ENCODE measurements at regions not wholly inside any gene's neighbourhood (a gene's known extent, or its start where the extent isn't known, plus 50 kb on each side); places are given as distances from the start of the nearest gene placed in this dataset.
"Not testable (repeated sequence)": the region's sequence is repeated elsewhere in the genome, so short reads cannot be mapped to it uniquely, and the experiment has no call there.

- not testable (repeated sequence) for DNase-seq (ENCODE audit: low read depth)
Measured at GRCh38 chr7:81042646-81043045, 123.8 kb upstream of the SEMA3C start.

- no peak for DNase-seq (ENCODE audit: low read depth)
Measured at GRCh38 chr7:81040496-81040895, 121.6 kb upstream of the SEMA3C start.

GRCh38 chr7:81036871-81037270, 118.0 kb upstream of the SEMA3C start:
- DNase-seq (ENCODE audit: low read depth) = no peak

- no peak for DNase-seq (ENCODE audit: low read depth)
Measured at GRCh38 chr7:81036057-81036456, 117.2 kb upstream of the SEMA3C start.

GRCh38 chr7:81031996-81032395, 113.1 kb upstream of the SEMA3C start:
- no peak for DNase-seq (ENCODE audit: low read depth)

GRCh38 chr7:81031243-81031642, 112.4 kb upstream of the SEMA3C start:
- no peak for DNase-seq (ENCODE audit: low read depth)

DNA sequence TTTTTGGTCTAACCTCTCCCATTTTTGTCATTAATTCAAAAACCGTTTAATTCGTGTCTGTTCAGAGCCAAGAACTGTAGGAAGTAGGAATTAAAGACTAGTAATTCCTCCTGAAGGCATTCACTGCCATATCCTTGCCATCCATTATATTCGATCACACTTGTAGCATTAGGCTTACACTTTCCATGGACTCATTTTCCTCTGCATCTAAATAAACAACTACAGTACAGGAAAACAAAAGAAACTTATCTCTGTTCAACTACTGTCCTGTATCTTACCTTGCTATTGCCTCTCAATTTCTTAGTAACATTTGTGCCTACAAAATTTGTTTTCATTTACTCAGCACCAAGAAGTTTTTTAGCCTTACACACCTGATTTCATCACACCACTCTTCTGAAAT, 111.6 kb upstream of the SEMA3C start:
- DNase-seq (ENCODE audit: low read depth) = no peak

GRCh38 chr7:81029511-81029910, 110.7 kb upstream of the SEMA3C start:
- DNase-seq (ENCODE audit: low read depth) = no peak

DNA sequence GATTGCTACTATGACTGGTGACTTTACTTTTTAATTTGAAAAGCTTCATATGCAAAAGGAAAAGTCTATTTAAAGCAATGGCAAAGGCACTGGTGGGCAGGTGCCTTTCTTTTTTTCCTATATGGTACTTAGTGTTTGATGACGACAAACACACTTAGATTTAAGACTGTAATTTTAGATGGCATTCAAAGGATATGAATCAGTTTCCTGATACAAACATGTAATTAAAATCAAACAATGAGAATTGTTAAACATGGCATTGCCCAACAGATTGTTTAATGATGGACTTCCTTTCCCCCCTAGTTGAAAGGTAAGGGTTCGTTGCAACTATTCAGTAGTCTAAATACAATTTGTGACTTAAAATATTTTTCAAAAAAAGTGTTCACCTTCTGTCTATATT, 106.5 kb upstream of the SEMA3C start:
- DNase-seq (ENCODE audit: low read depth) = no peak

- DNase-seq (ENCODE audit: low read depth) = no peak
Measured at GRCh38 chr7:81014908-81015307, 96.1 kb upstream of the SEMA3C start.

DNA sequence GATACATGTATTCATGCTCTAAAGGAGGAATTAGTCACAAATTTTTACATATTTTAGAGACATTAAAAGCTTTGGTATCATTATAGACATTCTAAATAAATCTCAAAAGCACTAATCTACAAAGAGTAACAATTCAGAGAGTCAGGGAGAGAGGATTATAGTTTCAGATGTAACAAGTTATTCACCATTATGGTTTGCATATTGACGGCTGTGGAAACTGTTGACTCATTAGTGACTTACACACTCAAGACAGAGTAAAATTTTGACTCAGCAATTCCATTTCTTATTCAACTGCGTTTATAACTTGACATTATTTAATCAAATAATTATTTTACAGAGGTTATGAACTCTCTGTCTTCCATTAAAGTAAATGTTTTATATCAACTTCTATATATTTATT, 95.4 kb upstream of the SEMA3C start:
- no peak for DNase-seq (ENCODE audit: low read depth)

- DNase-seq (ENCODE audit: low read depth) = peak; percentile 61
Measured at GRCh38 chr7:81013083-81013817, 94.4 kb upstream of the SEMA3C start.

- DNase-seq (ENCODE audit: low read depth) = no peak
Measured at GRCh38 chr7:81008901-81009300, 90.0 kb upstream of the SEMA3C start.

GRCh38 chr7:81007051-81007450, 88.2 kb upstream of the SEMA3C start:
- no peak for DNase-seq (ENCODE audit: low read depth)

DNA sequence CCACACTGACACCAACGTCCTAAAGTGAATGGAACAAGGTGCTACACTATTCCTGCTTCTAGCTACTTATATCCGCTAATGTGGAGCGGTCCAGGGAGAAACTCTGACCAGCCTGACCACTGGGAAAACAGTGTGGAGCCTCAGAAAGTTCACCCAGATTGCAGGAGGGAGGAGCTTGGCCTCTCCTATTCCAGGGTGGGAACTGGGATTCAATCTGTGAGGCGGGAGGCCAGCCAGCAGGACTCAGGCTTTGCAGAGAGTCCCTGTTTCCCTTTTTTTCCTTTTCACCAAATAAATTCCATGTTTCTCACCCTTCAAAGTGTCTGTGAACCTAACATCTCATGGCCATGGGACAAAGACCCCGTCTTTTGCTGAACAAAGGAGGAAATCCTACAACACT, 86.4 kb upstream of the SEMA3C start:
- no peak for DNase-seq (ENCODE audit: low read depth)

GRCh38 chr7:81004098-81004497, 85.2 kb upstream of the SEMA3C start:
- peak; percentile 10 for DNase-seq (ENCODE audit: low read depth)

- no peak for DNase-seq (ENCODE audit: low read depth)
Measured at GRCh38 chr7:81003326-81003725, 84.5 kb upstream of the SEMA3C start.

GRCh38 chr7:81002421-81002820, 83.6 kb upstream of the SEMA3C start:
- no peak for DNase-seq (ENCODE audit: low read depth)

- no peak for DNase-seq (ENCODE audit: low read depth)
Measured at GRCh38 chr7:80999771-81000170, 80.9 kb upstream of the SEMA3C start.

DNA sequence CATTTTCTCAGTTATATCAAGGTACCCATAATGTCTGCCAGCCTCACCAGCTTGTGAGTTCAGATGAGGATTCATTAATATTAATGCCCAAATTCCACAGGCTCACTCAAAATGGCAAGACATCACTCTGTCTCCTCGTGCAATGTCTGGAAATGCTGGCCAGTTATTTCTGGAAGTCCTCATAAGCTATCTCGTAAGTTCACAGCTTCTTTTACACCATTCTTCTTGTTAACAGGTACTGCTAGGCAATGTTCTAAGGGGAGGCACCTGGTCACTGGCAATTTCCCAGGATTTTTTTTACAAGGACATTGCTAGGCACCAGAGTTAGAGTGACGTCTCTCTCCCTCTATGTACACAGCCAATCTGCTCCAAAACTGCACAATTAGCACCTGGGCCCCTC, 80.2 kb upstream of the SEMA3C start:
- DNase-seq (ENCODE audit: low read depth) = no peak

- DNase-seq (ENCODE audit: low read depth) = no peak
Measured at GRCh38 chr7:80997841-80998240, 79.0 kb upstream of the SEMA3C start.

- DNase-seq (ENCODE audit: low read depth) = not testable (repeated sequence)
Measured at GRCh38 chr7:80996236-80996635, 77.4 kb upstream of the SEMA3C start.

DNA sequence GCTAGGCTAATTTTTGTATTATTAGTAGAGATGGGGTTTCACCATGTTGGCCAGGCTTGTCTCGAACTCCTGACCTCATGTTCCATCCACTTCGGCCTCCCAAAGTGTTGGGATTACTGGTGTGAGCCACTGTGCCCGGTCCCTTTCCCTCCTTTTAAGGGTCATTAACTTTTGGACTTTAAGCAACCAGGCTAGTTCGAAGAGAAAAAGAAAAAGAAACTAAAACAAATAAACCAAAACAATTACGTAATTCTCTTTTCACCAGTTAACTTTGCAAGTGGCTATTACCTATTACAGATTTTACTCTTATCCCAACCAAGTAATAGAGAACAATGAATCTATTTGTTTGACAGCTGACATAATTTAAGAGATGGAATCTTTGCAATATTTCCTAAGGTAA, 72.8 kb upstream of the SEMA3C start:
- no peak for DNase-seq (ENCODE audit: low read depth)

DNA sequence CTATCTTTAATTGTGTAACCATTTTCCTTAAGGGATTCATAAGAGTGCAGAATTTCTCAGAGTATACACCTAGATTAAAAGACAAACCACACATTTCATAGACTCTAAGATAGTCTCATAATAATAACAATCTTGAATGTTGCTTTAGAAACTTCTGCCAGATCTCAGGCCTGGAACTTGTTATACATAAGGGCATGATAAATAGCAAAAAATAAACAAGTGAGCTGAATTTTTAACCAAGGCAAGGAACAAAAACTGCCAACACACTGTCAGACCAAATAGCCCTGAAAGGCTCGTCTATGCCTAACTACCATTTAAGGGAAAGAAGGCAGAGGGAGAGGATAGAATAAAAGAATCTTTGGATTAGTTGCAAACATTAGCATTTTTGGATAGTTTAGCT, 65.8 kb upstream of the SEMA3C start:
- DNase-seq (ENCODE audit: low read depth) = no peak

- DNase-seq (ENCODE audit: low read depth) = no peak
Measured at GRCh38 chr7:80981405-80981804, 62.6 kb upstream of the SEMA3C start.

Measured in GM04503 (cell line).